GM13977 (cell line): ENCODE measurements at regions not wholly inside any gene's neighbourhood (a gene's known extent, or its start where the extent isn't known, plus 50 kb on each side); places are given as distances from the start of the nearest gene placed in this dataset.

Source experiments
- DNase-seq: peaks from one replicate; pipeline ENCODE4 v3.0.0; 2012; ENCODE audit warnings: low spot score
- in situ Hi-C: fragments of 300-500 bp; cut with MboI; formaldehyde crosslinking; loops from one replicate; pipeline ENCODE4 v1.12.0; 2022; ENCODE audit warnings: low sequenced_read_pairs, low pct_unique_long_range_greater_than_20kb, mixed read lengths, inconsistent platforms; ENCODE audit not compliant: unreplicated experiment
- TF ChIP-seq, protein P1 (sequence below): IDR thresholded peaks from 2 replicates; pipeline ENCODE4 v1.5.1; 2012; ENCODE audit warnings: mild to moderate bottlenecking, control low read depth; ENCODE audit not compliant: insufficient read depth; ENCODE audit errors: extremely low read depth, missing control alignments

DNA sequence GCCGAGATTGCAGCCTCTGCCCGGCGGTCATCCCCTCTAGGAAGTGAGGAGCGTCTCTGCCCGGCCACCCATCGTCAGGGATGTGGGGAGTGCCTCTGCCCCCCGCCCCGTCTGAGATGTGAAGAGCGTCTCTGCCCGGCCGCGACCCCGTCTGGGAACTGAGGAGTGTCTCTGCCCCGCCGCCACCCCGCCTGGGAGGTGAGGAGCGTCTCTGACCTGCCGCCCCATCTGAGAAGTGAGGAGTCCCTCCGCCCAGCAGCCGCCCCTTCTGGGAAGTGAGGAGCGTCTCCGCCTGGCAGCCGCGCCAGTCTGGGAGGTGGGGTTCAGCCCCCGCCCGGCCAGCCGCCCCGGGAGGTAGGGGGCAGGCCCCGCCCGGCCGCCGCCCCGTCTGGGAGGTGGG is 544.0 kb downstream of the CCER1 start:
- TF ChIP-seq, protein P1, sequence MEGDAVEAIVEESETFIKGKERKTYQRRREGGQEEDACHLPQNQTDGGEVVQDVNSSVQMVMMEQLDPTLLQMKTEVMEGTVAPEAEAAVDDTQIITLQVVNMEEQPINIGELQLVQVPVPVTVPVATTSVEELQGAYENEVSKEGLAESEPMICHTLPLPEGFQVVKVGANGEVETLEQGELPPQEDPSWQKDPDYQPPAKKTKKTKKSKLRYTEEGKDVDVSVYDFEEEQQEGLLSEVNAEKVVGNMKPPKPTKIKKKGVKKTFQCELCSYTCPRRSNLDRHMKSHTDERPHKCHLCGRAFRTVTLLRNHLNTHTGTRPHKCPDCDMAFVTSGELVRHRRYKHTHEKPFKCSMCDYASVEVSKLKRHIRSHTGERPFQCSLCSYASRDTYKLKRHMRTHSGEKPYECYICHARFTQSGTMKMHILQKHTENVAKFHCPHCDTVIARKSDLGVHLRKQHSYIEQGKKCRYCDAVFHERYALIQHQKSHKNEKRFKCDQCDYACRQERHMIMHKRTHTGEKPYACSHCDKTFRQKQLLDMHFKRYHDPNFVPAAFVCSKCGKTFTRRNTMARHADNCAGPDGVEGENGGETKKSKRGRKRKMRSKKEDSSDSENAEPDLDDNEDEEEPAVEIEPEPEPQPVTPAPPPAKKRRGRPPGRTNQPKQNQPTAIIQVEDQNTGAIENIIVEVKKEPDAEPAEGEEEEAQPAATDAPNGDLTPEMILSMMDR = no peak
- DNase-seq = no peak
- in situ Hi-C loops = no loop called here

DNA sequence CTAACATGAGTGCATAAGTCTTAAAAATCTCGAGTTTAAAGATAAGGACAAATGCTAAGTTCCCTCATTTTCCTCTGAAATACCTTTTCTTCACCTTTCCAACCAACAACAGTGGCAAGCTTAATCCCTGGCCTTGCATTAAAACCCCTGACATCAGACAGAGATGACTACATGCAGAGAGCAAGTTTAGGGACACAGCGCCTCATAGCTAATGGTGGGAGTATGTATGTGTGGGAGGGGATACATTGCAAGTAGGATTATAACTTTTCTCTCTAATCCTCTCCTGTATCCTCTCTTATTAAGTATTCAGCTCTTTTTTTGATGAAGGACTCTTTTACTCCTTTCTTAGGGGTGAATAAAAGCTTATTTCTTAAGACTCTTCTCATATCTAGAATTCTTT is 547.1 kb downstream of the CCER1 start:
- TF ChIP-seq, protein P1 = no peak
- in situ Hi-C loops = no loop called here

DNA sequence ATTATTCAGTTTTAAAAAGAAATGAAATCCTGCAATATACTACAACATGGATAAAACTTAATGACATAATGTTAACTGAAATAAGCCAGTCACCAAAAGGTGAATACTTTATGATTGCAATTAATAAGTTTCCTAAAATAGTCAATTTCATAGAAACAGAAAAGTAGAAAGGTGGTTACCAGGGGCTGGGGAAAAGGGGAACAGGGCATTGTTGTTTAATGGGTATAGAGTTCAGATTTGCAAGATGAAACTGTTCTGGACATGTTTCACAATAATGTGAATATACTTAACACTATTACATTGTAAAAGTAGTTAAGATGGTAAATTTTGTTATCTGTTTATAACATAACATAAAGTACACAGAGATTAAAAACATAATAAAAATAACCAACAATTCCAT is 550.9 kb downstream of the CCER1 start:
- no peak for DNase-seq
- TF ChIP-seq, protein P1 = no peak
- in situ Hi-C loops = no loop called here

More for the DNA sequence above, 547.1 kb downstream of the CCER1 start:
- no peak for DNase-seq

DNA sequence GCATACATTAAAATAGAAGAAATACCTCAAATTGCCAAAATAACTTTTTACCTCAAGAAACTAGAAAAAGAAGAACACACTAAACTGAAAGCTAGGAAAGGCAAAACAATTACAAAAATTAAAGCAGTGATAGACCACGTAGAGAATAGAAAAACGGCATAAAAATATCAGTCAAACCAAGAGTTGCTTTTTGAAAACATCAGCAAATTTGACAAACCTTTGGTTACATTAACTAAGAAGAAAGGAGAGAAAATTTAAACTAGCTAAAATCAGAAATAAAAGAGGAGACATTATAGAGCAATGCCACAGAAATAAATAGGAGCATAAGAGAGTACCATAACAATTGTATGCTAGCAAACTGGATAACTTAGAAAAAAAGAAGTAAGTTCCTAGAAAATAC is 553.8 kb downstream of the CCER1 start:
- TF ChIP-seq, protein P1 = no peak
- in situ Hi-C loops = no loop called here
- no peak for DNase-seq

DNA sequence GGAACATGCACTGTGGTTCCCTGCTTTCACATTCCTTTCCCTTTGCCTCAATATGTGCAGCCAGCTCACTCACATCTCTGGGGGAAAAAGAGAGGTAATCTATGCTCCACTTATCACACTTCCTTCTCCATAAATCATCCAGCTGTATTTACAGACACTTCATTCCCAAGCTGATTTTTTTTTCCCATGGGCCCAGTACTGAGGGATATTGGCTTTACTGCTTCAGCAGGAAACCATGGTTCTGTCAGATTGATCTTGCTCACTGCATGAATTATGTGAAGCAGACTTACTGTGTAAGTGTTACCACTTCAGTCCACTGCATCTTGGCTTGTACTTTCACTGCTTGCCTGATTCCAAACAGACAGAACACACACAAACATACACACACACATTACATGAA is 555.6 kb downstream of the CCER1 start:
- in situ Hi-C loops = no loop called here
- TF ChIP-seq, protein P1 = no peak
- DNase-seq = no peak

DNA sequence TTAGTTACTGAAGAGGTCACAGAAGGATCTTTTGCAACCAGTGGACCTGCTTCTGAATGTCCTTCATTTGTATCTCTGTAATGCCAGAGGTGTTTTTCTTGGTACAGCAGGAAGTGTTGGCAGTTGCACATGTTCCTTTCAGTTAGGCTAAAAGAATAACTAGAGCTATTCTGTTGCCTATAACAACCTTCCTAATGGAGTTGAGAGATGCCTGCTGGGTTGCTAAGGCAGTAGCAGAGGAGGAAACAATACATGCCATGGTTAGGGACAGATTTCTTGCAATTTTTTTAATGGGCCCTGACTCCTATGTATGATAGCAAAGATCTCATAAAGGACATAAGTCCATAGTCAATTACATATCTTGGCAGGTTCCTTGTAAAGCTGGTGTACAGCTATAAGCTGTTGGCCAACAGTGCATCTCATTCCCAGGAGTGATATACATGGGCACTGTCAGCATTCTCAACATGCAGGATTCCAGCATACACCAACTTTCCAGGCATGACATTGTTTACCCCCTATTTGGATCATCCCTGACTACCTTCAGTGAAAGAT is 556.6 kb downstream of the CCER1 start:
- in situ Hi-C loops = no loop called here
- DNase-seq = no peak
- TF ChIP-seq, protein P1 = no peak

DNA sequence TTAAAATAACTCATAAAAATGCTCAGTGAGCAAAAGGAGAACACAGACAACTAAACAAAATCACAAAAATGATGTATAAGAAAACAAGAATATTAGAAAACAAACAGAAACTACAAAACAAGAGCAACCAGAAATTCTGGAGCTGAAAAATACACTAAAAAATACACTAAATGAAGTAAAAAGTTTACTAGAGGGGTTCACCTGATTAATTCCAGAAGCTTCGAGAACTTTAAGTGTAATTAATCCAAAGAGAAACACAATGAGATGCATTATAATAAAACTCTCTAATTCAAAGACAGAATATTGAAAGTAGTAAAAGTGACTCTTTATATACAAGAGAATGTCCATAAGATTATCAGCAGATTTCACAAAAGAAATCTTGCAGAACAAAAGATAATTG is 558.4 kb downstream of the CCER1 start:
- no peak for DNase-seq
- TF ChIP-seq, protein P1 = no peak
- in situ Hi-C loops = no loop called here
